ENCODE measurements at regions not wholly inside any gene's neighbourhood (a gene's known extent, or its start where the extent isn't known, plus 50 kb on each side); places are given as distances from the start of the nearest gene placed in this dataset.

- no peak for TF ChIP-seq ARNTL (CRISPR knock-in tag; IDR thresholded peaks at IDR 0.05)
- no peak for TF ChIP-seq HMGA1 (CRISPR knock-in tag; conservative IDR thresholded peaks at IDR 0.05)
- no peak for TF ChIP-seq TBP (CRISPR knock-in tag; IDR thresholded peaks at IDR 0.05)
- no peak for TF ChIP-seq ZNF10 (CRISPR knock-in tag; IDR thresholded peaks at IDR 0.05; ENCODE audit: borderline replicate concordance, low read depth)
- TF ChIP-seq POLR2A (IDR thresholded peaks at IDR 0.05; ENCODE audit: insufficient read depth in 1 of 2, low read depth in 2 of 2, low read length in 2 of 2), result no peak
- no peak for TF ChIP-seq CEBPG (CRISPR knock-in tag; IDR thresholded peaks at IDR 0.05)
- TF ChIP-seq GATAD1 (CRISPR knock-in tag; IDR thresholded peaks at IDR 0.05), result no peak
- TF ChIP-seq E2F1 (CRISPR knock-in tag; IDR thresholded peaks at IDR 0.05), result no peak
- no peak for TF ChIP-seq ZNF512B (CRISPR knock-in tag; IDR thresholded peaks at IDR 0.05; ENCODE audit: borderline replicate concordance)
Observed at GRCh38 chr2:5315041-5315440, 377.1 kb upstream of the SOX11 start.
